ENCODE measurements at regions not wholly inside any gene's neighbourhood (a gene's known extent, or its start where the extent isn't known, plus 50 kb on each side); places are given as distances from the start of the nearest gene placed in this dataset.

DNA sequence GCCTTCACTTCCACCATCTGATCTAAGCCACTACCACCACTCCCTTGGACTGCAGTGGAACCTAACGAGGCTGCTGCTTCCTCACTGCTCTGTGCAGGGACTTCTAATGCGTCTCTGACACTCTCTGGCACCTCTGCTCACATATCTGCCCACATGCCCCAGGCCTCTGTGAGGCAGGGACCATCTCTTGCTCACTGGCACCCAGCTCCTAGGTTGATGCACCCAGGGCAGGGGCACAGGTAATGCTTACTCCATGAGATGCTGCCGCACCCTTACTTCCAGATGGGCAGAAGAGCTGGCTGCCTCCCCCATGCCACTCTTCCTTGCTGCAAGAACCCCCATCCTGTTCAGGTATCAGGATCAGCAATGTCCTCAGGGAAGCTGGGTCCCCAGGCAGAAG lies 294.0 kb upstream of the HS6ST1 start:
- Histone ChIP-seq H3K9me3 (replicated peaks; ENCODE audit: control insufficient read depth, insufficient read depth, low read length) (no peaks in the 10 kb centered on the region), H2AFZ (ENCODE audit: low read depth, low read length) (no peak overlapping the region), H3K9me1 (replicated peaks; ENCODE audit: control insufficient read depth, extremely low read depth, insufficient read depth, low read length) (no peaks in the 10 kb centered on the region), H3K4me1 (ENCODE audit: control insufficient read depth, extremely low read depth, insufficient read depth, low read length) (no peaks in the 10 kb centered on the region), H3K27me3 (ENCODE audit: control insufficient read depth in 2 of 2, insufficient read depth in 2 of 2, low read length in 2 of 2) (no peaks in the 10 kb centered on the region), H3K4me2 (ENCODE audit: insufficient read depth, low read length) (no peak overlapping the region), H3K36me3 (ENCODE audit: control insufficient read depth in 2 of 2, extremely low read depth in 1 of 2, insufficient read depth in 2 of 2, low read length in 2 of 2) (no peaks in the 10 kb centered on the region), H3K4me3 (replicated peaks in 1 of 3; ENCODE audit: insufficient read depth in 1 of 3, low read depth in 1 of 3, low read length in 3 of 3) (no peak overlapping the region), H4K20me1 (replicated peaks; ENCODE audit: control insufficient read depth, extremely low read depth, insufficient read depth, low read length) (no peaks in the 10 kb centered on the region), H3K79me2 (ENCODE audit: control insufficient read depth, insufficient read depth, low read length) (no peaks in the 10 kb centered on the region), H3K9ac (replicated peaks; ENCODE audit: extremely low read depth, insufficient read depth, low read length) (no peak overlapping the region), H3K27ac (ENCODE audit: insufficient read depth, low read depth, low read length) (no peak overlapping the region)
- BruUV-seq (replicated peaks): no TSS peak
- DNase-seq (ENCODE audit: low read depth, low spot score): no peak
- ChIA-PET CTCF (no interaction called here), POLR2A (no interaction called here)
- no peak for TF ChIP-seq GATA2 (IDR thresholded peaks at IDR 0.05; ENCODE audit: insufficient read depth, insufficient read length, low read depth, low read length)
- no peak for TF ChIP-seq POLR2A (IDR thresholded peaks at IDR 0.05; ENCODE audit: low read depth, low read length)
- no peak for TF ChIP-seq MYC (IDR thresholded peaks at IDR 0.05; ENCODE audit: low read depth, low read length)
- no peak for TF ChIP-seq EZH2 (IDR thresholded peaks at IDR 0.05; ENCODE audit: borderline replicate concordance, low read depth, low read length, severe bottlenecking)
- TF ChIP-seq, protein P1, sequence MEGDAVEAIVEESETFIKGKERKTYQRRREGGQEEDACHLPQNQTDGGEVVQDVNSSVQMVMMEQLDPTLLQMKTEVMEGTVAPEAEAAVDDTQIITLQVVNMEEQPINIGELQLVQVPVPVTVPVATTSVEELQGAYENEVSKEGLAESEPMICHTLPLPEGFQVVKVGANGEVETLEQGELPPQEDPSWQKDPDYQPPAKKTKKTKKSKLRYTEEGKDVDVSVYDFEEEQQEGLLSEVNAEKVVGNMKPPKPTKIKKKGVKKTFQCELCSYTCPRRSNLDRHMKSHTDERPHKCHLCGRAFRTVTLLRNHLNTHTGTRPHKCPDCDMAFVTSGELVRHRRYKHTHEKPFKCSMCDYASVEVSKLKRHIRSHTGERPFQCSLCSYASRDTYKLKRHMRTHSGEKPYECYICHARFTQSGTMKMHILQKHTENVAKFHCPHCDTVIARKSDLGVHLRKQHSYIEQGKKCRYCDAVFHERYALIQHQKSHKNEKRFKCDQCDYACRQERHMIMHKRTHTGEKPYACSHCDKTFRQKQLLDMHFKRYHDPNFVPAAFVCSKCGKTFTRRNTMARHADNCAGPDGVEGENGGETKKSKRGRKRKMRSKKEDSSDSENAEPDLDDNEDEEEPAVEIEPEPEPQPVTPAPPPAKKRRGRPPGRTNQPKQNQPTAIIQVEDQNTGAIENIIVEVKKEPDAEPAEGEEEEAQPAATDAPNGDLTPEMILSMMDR (IDR thresholded peaks at IDR 0.05; ENCODE audit: extremely low read depth in 1 of 2, insufficient read depth in 1 of 2, low read depth in 1 of 2, low read length in 2 of 2): no peak
- TF ChIP-seq FOS (IDR thresholded peaks at IDR 0.05; ENCODE audit: borderline replicate concordance, insufficient read depth, low read length): no peak
- no peak for TF ChIP-seq JUN (IDR thresholded peaks at IDR 0.05; ENCODE audit: borderline replicate concordance, insufficient read depth, insufficient read length, low read depth)
- TF ChIP-seq POLR2AphosphoS5 (IDR thresholded peaks at IDR 0.05; ENCODE audit: insufficient read depth, low read depth, low read length): no peak
- TF ChIP-seq, protein P2, sequence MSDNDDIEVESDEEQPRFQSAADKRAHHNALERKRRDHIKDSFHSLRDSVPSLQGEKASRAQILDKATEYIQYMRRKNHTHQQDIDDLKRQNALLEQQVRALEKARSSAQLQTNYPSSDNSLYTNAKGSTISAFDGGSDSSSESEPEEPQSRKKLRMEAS (IDR thresholded peaks at IDR 0.05; ENCODE audit: insufficient read depth, insufficient read length): no peak
- FAIRE-seq: no peak
- intact Hi-C loops (cut with micrococcal nuclease): no loop called here
- dilution Hi-C loops (cut with MboI; ENCODE audit: extremely low pct_ligation_motif_present, low sequenced_read_pairs): no loop called here
